ENCODE measurements at regions not wholly inside any gene's neighbourhood (a gene's known extent, or its start where the extent isn't known, plus 50 kb on each side); places are given as distances from the start of the nearest gene placed in this dataset.

DNA sequence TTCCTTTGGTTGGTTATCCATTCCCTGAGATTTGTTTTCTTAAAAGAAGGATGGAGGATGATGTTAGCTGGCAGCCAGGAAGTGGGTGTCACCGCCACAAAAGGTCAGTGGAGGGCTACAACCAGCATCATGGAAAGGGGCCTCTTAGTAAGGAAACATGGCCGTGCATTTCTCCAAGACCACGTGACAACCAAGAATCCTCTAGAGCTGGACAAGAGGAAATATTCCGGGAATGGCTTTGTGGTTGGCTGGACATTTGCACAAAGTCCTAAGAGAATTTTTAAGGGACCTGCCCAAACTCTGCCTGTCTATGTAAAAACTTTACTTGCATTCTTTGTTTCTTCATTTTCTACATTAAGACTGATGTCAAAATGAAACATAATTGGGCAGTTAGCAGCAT, 399.9 kb upstream of the MARCKS start:
- Histone ChIP-seq H3K4ac (ENCODE audit: low read depth in 1 of 2, low read length in 2 of 2) (no peak overlapping the region), H3K79me1 (replicated peaks; ENCODE audit: low read length, poor library complexity, severe bottlenecking) (no peaks in the 10 kb centered on the region)

DNA sequence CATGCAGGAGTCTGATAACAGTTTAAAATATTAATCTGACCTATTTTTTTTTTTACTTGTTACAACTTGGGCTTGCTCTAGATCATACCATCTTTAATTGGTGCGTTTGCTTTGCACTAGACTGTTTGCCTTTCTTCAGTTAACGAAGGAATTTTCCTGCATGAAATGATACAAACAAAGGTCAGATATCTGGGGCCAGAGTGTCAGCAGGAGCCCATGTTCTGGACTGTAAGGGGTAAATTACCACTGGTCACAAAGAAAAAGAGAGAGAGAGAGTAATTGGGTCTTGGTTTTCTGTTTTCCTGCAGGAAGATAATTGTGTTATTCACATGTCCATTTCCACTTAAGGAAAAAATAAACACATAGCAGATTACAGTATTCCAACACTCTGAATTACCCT, 399.4 kb upstream of the MARCKS start:
- no peak overlapping the region for H2AFZ ChIP-seq (ENCODE audit: low read depth, low read length)
- H3K27me3 ChIP-seq (ENCODE audit: control insufficient read depth in 1 of 2, insufficient read depth in 1 of 2, low read length in 2 of 2): no peaks in the 10 kb centered on the region
- no peak overlapping the region for H2AK5ac ChIP-seq (ENCODE audit: low read length, severe bottlenecking)
- no peak overlapping the region for H3K9ac ChIP-seq (ENCODE audit: low read length)
- H2BK5ac ChIP-seq (ENCODE audit: low read depth, low read length, poor library complexity, severe bottlenecking): no peak overlapping the region
- H4K91ac ChIP-seq (ENCODE audit: low read length): no peak overlapping the region
- H3K4me1 ChIP-seq (ENCODE audit: control insufficient read depth, insufficient read depth, low read depth, low read length): peaks cover 3% of the 10 kb centered on the region
- H3K36me3 ChIP-seq (ENCODE audit: control insufficient read depth in 1 of 2, insufficient read depth in 2 of 2, low read depth in 1 of 2, low read length in 2 of 2): no peaks in the 10 kb centered on the region
- H3K4ac ChIP-seq (ENCODE audit: low read depth in 1 of 2, low read length in 2 of 2): peak overlapping the region in 1 of 2 experiments; percentile 55
- no peaks in the 10 kb centered on the region for H3K9me3 ChIP-seq (ENCODE audit: control insufficient read depth, low read length)
- peak overlapping the region in 1 of 2 experiments; percentile 33 for H2BK12ac ChIP-seq (ENCODE audit: low read length in 2 of 2)
- peak overlapping the region in 1 of 2 experiments; percentile 48 for H3K18ac ChIP-seq (ENCODE audit: low read depth in 1 of 2, low read length in 2 of 2)
- H3K79me1 ChIP-seq (replicated peaks; ENCODE audit: low read length, poor library complexity, severe bottlenecking): no peaks in the 10 kb centered on the region
- no peak overlapping the region for H3K23ac ChIP-seq (ENCODE audit: low read length in 2 of 2)
- DNase-seq: peak; percentile 68
- 45% methylated on average over 2 of the region's 2 CpGs for WGBS
- H3K4me2 ChIP-seq (ENCODE audit: low read length, poor library complexity, severe bottlenecking): no peak overlapping the region
- peak overlapping the region; percentile 88 for H3K27ac ChIP-seq (ENCODE audit: low read length, poor library complexity, severe bottlenecking)
- no peak overlapping the region for H3K4me3 ChIP-seq (ENCODE audit: insufficient read depth in 1 of 2, low read depth in 1 of 2, low read length in 2 of 2)
- H4K8ac ChIP-seq (ENCODE audit: low read length): no peak overlapping the region
- no peak overlapping the region for H2BK15ac ChIP-seq (ENCODE audit: low read depth, poor library complexity, severe bottlenecking)
- no peak overlapping the region for H3K14ac ChIP-seq (ENCODE audit: low read length in 2 of 2)
- H2BK120ac ChIP-seq (ENCODE audit: low read depth, low read length): peak overlapping the region; percentile 42

More for the DNA sequence above, 399.9 kb upstream of the MARCKS start:
- Histone ChIP-seq H3K18ac (ENCODE audit: low read depth in 1 of 2, low read length in 2 of 2) (peak overlapping the region in 1 of 2 experiments; percentile 21), H3K9me3 (ENCODE audit: control insufficient read depth, low read length) (no peaks in the 10 kb centered on the region), H4K91ac (ENCODE audit: low read length) (no peak overlapping the region), H3K4me2 (ENCODE audit: low read length, poor library complexity, severe bottlenecking) (no peak overlapping the region), H2AK5ac (ENCODE audit: low read length, severe bottlenecking) (no peak overlapping the region), H3K9ac (ENCODE audit: low read length) (no peak overlapping the region), H2BK12ac (ENCODE audit: low read length in 2 of 2) (no peak overlapping the region), H4K8ac (ENCODE audit: low read length) (no peak overlapping the region), H3K4me1 (ENCODE audit: control insufficient read depth, insufficient read depth, low read depth, low read length) (peaks cover 3% of the 10 kb centered on the region), H2BK120ac (ENCODE audit: low read depth, low read length) (no peak overlapping the region), H2BK15ac (ENCODE audit: low read depth, poor library complexity, severe bottlenecking) (no peak overlapping the region), H3K23ac (ENCODE audit: low read length in 2 of 2) (no peak overlapping the region), H3K27ac (ENCODE audit: low read length, poor library complexity, severe bottlenecking) (peak overlapping the region; percentile 88), H3K27me3 (ENCODE audit: control insufficient read depth in 1 of 2, insufficient read depth in 1 of 2, low read length in 2 of 2) (no peaks in the 10 kb centered on the region), H3K14ac (ENCODE audit: low read length in 2 of 2) (no peak overlapping the region), H3K36me3 (ENCODE audit: control insufficient read depth in 1 of 2, insufficient read depth in 2 of 2, low read depth in 1 of 2, low read length in 2 of 2) (no peaks in the 10 kb centered on the region), H3K4me3 (ENCODE audit: insufficient read depth in 1 of 2, low read depth in 1 of 2, low read length in 2 of 2) (no peak overlapping the region), H2AFZ (ENCODE audit: low read depth, low read length) (no peak overlapping the region), H2BK5ac (ENCODE audit: low read depth, low read length, poor library complexity, severe bottlenecking) (no peak overlapping the region)
- WGBS: 0% methylated on average over 4 of the region's 4 CpGs
- peak; percentile 98 for DNase-seq

DNA sequence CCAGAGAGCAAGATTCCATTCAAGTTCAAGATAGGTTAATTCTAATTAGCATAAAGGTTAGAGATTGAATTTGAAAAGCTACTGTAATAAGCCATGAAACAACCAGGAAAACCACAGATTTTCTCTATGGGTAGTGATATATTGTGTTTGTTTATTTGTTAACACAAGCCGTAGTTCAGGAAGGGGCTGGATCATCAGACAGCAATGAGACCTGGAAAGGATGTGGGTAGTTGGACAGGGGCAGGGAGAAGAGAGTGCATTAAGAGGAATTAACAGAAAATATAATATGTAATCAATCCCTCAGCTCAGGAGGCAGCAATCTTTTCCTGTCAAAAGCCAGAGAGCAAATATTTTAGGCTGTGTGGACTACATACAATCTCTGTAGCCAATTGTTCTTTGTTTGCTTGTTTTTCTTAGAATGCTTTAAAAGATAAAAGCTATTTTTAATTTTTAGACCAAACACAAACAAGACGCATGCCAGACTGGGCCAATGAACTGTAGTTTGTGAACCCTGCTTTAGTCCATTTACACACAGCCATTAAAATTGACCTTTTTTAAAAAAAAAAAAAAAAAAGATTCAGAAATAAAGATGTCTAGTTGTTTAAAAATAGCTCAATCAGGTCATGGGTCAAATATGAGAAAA, 398.7 kb upstream of the MARCKS start:
- Histone ChIP-seq H3K9ac (ENCODE audit: low read length) (no peak overlapping the region), H3K36me3 (ENCODE audit: control insufficient read depth in 1 of 2, insufficient read depth in 2 of 2, low read depth in 1 of 2, low read length in 2 of 2) (no peaks in the 10 kb centered on the region), H3K4ac (ENCODE audit: low read depth in 1 of 2, low read length in 2 of 2) (peak overlapping the region in 1 of 2 experiments; percentile 26), H2BK120ac (ENCODE audit: low read depth, low read length) (no peak overlapping the region), H4K91ac (ENCODE audit: low read length) (no peak overlapping the region), H3K27ac (ENCODE audit: low read length, poor library complexity, severe bottlenecking) (peak overlapping the region; percentile 88), H2AFZ (ENCODE audit: low read depth, low read length) (no peak overlapping the region), H3K14ac (ENCODE audit: low read length in 2 of 2) (no peak overlapping the region), H3K4me3 (ENCODE audit: insufficient read depth in 1 of 2, low read depth in 1 of 2, low read length in 2 of 2) (no peak overlapping the region), H3K9me3 (ENCODE audit: control insufficient read depth, low read length) (no peaks in the 10 kb centered on the region), H3K18ac (ENCODE audit: low read depth in 1 of 2, low read length in 2 of 2) (no peak overlapping the region), H2BK12ac (ENCODE audit: low read length in 2 of 2) (no peak overlapping the region), H4K8ac (ENCODE audit: low read length) (no peak overlapping the region), H3K4me2 (ENCODE audit: low read length, poor library complexity, severe bottlenecking) (no peak overlapping the region), H3K27me3 (ENCODE audit: control insufficient read depth in 1 of 2, insufficient read depth in 1 of 2, low read length in 2 of 2) (no peaks in the 10 kb centered on the region), H2AK5ac (ENCODE audit: low read length, severe bottlenecking) (no peak overlapping the region), H3K4me1 (ENCODE audit: control insufficient read depth, insufficient read depth, low read depth, low read length) (peaks cover 3% of the 10 kb centered on the region), H2BK15ac (ENCODE audit: low read depth, poor library complexity, severe bottlenecking) (no peak overlapping the region), H2BK5ac (ENCODE audit: low read depth, low read length, poor library complexity, severe bottlenecking) (no peak overlapping the region), H3K23ac (ENCODE audit: low read length in 2 of 2) (no peak overlapping the region), H3K79me1 (replicated peaks; ENCODE audit: low read length, poor library complexity, severe bottlenecking) (no peaks in the 10 kb centered on the region)
- peak; percentile 68 for DNase-seq
- 0% methylated on average over 1 of the region's 2 CpGs for whole genome bisulfite sequencing

DNA sequence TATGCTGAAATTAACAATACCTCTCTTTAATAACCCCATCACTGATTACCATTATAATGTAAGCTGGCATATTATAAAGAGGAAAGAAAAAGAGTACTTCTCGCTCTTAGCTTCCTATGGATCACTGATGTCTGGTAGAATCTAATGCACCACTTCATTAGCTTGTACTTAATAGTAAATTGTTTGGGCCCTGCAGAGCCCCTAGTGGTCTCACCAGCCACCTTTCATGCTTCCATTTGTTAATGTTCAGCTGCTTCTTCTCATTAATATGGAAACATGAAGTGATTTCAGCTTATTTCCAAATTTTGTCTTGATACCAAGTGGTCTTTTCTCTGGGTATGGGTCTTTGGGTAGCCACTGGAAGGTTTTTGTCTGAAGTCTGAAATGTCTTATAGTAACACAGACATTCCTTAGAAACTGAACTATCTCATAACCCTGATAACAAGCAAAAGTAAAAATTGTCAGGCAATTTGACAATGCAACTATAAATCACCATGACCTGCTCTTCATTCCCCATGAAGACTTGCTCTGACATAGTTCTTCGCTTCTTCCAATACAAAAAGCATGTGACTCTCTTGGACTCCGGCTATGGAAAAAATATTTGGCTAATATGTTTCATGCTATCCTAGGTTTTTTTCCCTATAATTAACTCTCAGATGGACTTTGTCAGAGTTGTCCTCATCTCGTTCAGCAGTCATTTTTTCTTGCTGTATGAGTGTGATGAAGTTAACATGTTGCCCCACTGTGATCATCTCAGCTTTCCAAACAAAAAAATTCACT, 395.8 kb upstream of the MARCKS start:
- no peak overlapping the region for H3K23ac ChIP-seq (ENCODE audit: low read length in 2 of 2)
- H3K4me3 ChIP-seq (ENCODE audit: insufficient read depth in 1 of 2, low read depth in 1 of 2, low read length in 2 of 2): no peak overlapping the region
- no peak for DNase-seq
- no peaks in the 10 kb centered on the region for H3K79me1 ChIP-seq (replicated peaks; ENCODE audit: low read length, poor library complexity, severe bottlenecking)
- no peak overlapping the region for H2BK120ac ChIP-seq (ENCODE audit: low read depth, low read length)
- no peak overlapping the region for H3K27ac ChIP-seq (ENCODE audit: low read length, poor library complexity, severe bottlenecking)
- no peaks in the 10 kb centered on the region for H3K9me3 ChIP-seq (ENCODE audit: control insufficient read depth, low read length)
- no CpG with 5 or more reads among the region's 4 CpGs for WGBS
- no peak overlapping the region for H3K14ac ChIP-seq (ENCODE audit: low read length in 2 of 2)
- H4K91ac ChIP-seq (ENCODE audit: low read length): no peak overlapping the region
- no peaks in the 10 kb centered on the region for H3K36me3 ChIP-seq (ENCODE audit: control insufficient read depth in 1 of 2, insufficient read depth in 2 of 2, low read depth in 1 of 2, low read length in 2 of 2)
- no peak overlapping the region for H2AK5ac ChIP-seq (ENCODE audit: low read length, severe bottlenecking)
- no peak overlapping the region for H2BK12ac ChIP-seq (ENCODE audit: low read length in 2 of 2)
- peaks cover 3% of the 10 kb centered on the region for H3K4me1 ChIP-seq (ENCODE audit: control insufficient read depth, insufficient read depth, low read depth, low read length)
- no peak overlapping the region for H3K4me2 ChIP-seq (ENCODE audit: low read length, poor library complexity, severe bottlenecking)
- H3K9ac ChIP-seq (ENCODE audit: low read length): no peak overlapping the region
- H2BK5ac ChIP-seq (ENCODE audit: low read depth, low read length, poor library complexity, severe bottlenecking): no peak overlapping the region
- H3K18ac ChIP-seq (ENCODE audit: low read depth in 1 of 2, low read length in 2 of 2): no peak overlapping the region
- H4K8ac ChIP-seq (ENCODE audit: low read length): no peak overlapping the region
- H2BK15ac ChIP-seq (ENCODE audit: low read depth, poor library complexity, severe bottlenecking): no peak overlapping the region
- H3K27me3 ChIP-seq (ENCODE audit: control insufficient read depth in 1 of 2, insufficient read depth in 1 of 2, low read length in 2 of 2): no peaks in the 10 kb centered on the region
- no peak overlapping the region for H3K4ac ChIP-seq (ENCODE audit: low read depth in 1 of 2, low read length in 2 of 2)
- no peak overlapping the region for H2AFZ ChIP-seq (ENCODE audit: low read depth, low read length)

All from mesenchymal stem cell (in vitro differentiated cells and primary cell).